ENCODE measurements at regions not wholly inside any gene's neighbourhood (a gene's known extent, or its start where the extent isn't known, plus 50 kb on each side); places are given as distances from the start of the nearest gene placed in this dataset.

- TF ChIP-seq CHD7 (IDR thresholded peaks at IDR 0.05; ENCODE audit: insufficient replicate concordance, low read length) = no peak
- TF ChIP-seq CTCF (IDR thresholded peaks at IDR 0.05; ENCODE audit: control extremely low read depth in 1 of 3, insufficient read depth in 1 of 3, low read depth in 1 of 3, low read length in 3 of 3) = no peak
- no peak for TF ChIP-seq SUZ12 (IDR thresholded peaks at IDR 0.05; ENCODE audit: low read length)
- TF ChIP-seq EGR1 (IDR thresholded peaks at IDR 0.05; ENCODE audit: borderline replicate concordance, low read depth, low read length) = no peak
Observed at GRCh38 chr5:50300878-50301277, 140.2 kb downstream of the EMB start (continued).
